ENCODE measurements at regions not wholly inside any gene's neighbourhood (a gene's known extent, or its start where the extent isn't known, plus 50 kb on each side); places are given as distances from the start of the nearest gene placed in this dataset.

DNA sequence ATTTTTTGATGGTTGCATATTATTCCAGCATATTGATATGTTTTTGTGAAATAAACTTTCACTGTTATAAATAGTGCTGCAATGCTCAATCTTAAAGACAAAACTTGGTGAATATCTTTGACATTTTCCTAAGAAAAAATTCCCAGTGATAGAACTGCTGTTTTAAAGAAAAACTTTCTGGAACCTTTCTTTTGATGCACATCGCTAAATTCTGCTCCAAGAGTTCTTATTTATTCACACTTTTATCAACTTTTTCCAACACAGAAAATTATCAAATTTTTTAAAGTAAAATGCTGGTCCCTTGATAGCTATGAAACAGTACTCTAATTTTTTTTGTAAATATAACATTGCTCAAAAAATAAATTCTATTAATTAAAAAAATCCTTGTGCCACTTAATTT is 196.6 kb downstream of the HS3ST3A1 start:
- Histone ChIP-seq H3K9ac (ENCODE audit: extremely low read depth, insufficient read length, low read length) (no peak overlapping the region), H3K4me2 (ENCODE audit: insufficient read depth, insufficient read length, low read length) (no peak overlapping the region), H4K20me1 (ENCODE audit: control insufficient read depth, insufficient read depth, insufficient read length) (no peaks in the 10 kb centered on the region), H3K79me1 (ENCODE audit: insufficient read depth, low read depth, low read length, poor library complexity, severe bottlenecking) (no peaks in the 10 kb centered on the region), H3K23me2 (ENCODE audit: insufficient read length, low read depth, low read length, poor library complexity, severe bottlenecking) (no peaks in the 10 kb centered on the region), H2BK12ac (ENCODE audit: insufficient read length, low read depth, low read length) (no peak overlapping the region), H2BK15ac (ENCODE audit: low read depth, low read length) (no peak overlapping the region), H4K91ac (ENCODE audit: insufficient read length, low read depth, low read length) (no peak overlapping the region), H4K8ac (replicated peaks; ENCODE audit: insufficient read length, low read depth, low read length) (no peak overlapping the region), H3T11ph (ENCODE audit: low read length) (no peak overlapping the region), H3K18ac (ENCODE audit: insufficient read length, low read depth, low read length) (no peak overlapping the region), H3K27ac (ENCODE audit: insufficient read length, low read depth, low read length) (no peak overlapping the region), H3K79me2 (ENCODE audit: insufficient read depth, low read length) (no peaks in the 10 kb centered on the region), H2AK5ac (ENCODE audit: insufficient read length, low read length) (no peak overlapping the region), H2AFZ (ENCODE audit: low read length) (no peak overlapping the region), H3K4ac (ENCODE audit: low read depth, low read length) (no peak overlapping the region), H2BK120ac (ENCODE audit: low read depth, low read length, poor library complexity, severe bottlenecking) (no peak overlapping the region), H3K23ac (ENCODE audit: insufficient read length, low read depth, low read length) (no peak overlapping the region), H3K14ac (ENCODE audit: insufficient read depth, low read length) (no peak overlapping the region), H2BK20ac (ENCODE audit: low read depth, low read length, poor library complexity, severe bottlenecking) (no peak overlapping the region), H2BK5ac (ENCODE audit: insufficient read length, low read length) (no peak overlapping the region), H3K56ac (ENCODE audit: insufficient read length, low read depth, low read length) (no peak overlapping the region), H3K27me3 (ENCODE audit: insufficient read depth, low read length) (no peaks in the 10 kb centered on the region), H4K5ac (ENCODE audit: insufficient read length, low read depth, low read length) (no peak overlapping the region), H3K9me3 (ENCODE audit: control insufficient read depth, low read depth, low read length) (no peaks in the 10 kb centered on the region), H3K4me1 (ENCODE audit: insufficient read depth, low read length) (peaks cover 4% of the 10 kb centered on the region; the same call in 1 of the 2 replicates)
- H3K36me3 Mint-ChIP-seq (ENCODE audit: insufficient read depth in 1 of 3, low read depth in 3 of 3), result peaks cover 0 to 2% (median 0%) of the 10 kb centered on the region in 3 experiments; a peak in 1 of 7 replicates
- peaks cover 14% of the 10 kb centered on the region in 2 experiments for H3K4me1 Mint-ChIP-seq
- no CpG with 5 or more reads among the region's 1 CpG for WGBS (ENCODE audit: extremely low coverage, insufficient read length, low lambda C conversion rate)
- H3K4me3 Mint-ChIP-seq, result no peak overlapping the region
- no peak for DNase-seq
- TF ChIP-seq, protein P1, sequence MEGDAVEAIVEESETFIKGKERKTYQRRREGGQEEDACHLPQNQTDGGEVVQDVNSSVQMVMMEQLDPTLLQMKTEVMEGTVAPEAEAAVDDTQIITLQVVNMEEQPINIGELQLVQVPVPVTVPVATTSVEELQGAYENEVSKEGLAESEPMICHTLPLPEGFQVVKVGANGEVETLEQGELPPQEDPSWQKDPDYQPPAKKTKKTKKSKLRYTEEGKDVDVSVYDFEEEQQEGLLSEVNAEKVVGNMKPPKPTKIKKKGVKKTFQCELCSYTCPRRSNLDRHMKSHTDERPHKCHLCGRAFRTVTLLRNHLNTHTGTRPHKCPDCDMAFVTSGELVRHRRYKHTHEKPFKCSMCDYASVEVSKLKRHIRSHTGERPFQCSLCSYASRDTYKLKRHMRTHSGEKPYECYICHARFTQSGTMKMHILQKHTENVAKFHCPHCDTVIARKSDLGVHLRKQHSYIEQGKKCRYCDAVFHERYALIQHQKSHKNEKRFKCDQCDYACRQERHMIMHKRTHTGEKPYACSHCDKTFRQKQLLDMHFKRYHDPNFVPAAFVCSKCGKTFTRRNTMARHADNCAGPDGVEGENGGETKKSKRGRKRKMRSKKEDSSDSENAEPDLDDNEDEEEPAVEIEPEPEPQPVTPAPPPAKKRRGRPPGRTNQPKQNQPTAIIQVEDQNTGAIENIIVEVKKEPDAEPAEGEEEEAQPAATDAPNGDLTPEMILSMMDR (conservative IDR thresholded peaks at IDR 0.05), result no peak
- peaks cover 0 to 2% of the 10 kb centered on the region in 2 experiments; a peak in 1 of 5 replicates for H3K9me3 Mint-ChIP-seq
- no peaks in the 10 kb centered on the region for H3K27me3 Mint-ChIP-seq (ENCODE audit: low read depth)
- no peak overlapping the region for H3K27ac Mint-ChIP-seq

Data from H9 (cell line).